ENCODE measurements at regions not wholly inside any gene's neighbourhood (a gene's known extent, or its start where the extent isn't known, plus 50 kb on each side); places are given as distances from the start of the nearest gene placed in this dataset.

DNA sequence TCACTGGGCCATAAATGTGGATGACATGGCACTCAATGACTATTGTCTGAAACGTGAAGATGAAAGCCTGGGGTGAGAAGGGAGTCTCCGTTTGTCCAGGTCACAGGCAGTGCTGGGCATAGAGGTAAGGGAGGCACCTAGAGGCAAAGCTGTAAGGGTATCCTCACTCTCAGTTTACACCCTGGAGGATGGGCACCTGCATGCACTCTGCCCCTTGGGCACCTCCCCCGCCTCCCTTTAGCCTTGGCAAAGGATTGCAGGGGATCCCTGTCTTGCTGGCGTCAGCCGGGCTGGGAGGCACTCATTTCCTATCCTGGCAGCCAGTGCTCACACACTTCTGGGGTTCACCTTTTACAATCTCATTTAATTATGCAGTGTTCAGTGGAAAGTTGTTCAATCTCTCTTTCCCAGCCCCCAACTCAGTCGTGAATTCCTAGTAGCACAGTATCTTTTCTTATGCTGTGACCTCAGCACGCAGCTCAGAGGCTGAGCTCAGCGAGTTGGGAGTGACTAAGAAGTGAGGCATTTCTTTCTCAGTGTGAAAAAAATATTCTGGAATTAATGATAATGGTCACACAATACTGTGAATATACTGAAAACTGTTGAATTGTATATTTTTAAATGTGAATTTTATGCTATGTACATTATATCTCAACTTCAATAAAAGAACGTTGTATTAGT is 866.6 kb downstream of the BRD1 start:
- TF ChIP-seq MYC (IDR thresholded peaks at IDR 0.05; ENCODE audit: low read depth, low read length), result no peak
- TF ChIP-seq, protein P1, sequence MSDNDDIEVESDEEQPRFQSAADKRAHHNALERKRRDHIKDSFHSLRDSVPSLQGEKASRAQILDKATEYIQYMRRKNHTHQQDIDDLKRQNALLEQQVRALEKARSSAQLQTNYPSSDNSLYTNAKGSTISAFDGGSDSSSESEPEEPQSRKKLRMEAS (IDR thresholded peaks at IDR 0.05; ENCODE audit: low read depth, low read length), result no peak
- TF ChIP-seq, protein P2, sequence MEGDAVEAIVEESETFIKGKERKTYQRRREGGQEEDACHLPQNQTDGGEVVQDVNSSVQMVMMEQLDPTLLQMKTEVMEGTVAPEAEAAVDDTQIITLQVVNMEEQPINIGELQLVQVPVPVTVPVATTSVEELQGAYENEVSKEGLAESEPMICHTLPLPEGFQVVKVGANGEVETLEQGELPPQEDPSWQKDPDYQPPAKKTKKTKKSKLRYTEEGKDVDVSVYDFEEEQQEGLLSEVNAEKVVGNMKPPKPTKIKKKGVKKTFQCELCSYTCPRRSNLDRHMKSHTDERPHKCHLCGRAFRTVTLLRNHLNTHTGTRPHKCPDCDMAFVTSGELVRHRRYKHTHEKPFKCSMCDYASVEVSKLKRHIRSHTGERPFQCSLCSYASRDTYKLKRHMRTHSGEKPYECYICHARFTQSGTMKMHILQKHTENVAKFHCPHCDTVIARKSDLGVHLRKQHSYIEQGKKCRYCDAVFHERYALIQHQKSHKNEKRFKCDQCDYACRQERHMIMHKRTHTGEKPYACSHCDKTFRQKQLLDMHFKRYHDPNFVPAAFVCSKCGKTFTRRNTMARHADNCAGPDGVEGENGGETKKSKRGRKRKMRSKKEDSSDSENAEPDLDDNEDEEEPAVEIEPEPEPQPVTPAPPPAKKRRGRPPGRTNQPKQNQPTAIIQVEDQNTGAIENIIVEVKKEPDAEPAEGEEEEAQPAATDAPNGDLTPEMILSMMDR (IDR thresholded peaks at IDR 0.05; ENCODE audit: low read depth, low read length), result no peak
- no peak for TF ChIP-seq POLR2A (IDR thresholded peaks at IDR 0.05; ENCODE audit: extremely low read depth, insufficient read length)
- no peak for DNase-seq (ENCODE audit: low read depth)
- H3K4me3 ChIP-seq (ENCODE audit: low read depth, low read length), result no peak overlapping the region

DNA sequence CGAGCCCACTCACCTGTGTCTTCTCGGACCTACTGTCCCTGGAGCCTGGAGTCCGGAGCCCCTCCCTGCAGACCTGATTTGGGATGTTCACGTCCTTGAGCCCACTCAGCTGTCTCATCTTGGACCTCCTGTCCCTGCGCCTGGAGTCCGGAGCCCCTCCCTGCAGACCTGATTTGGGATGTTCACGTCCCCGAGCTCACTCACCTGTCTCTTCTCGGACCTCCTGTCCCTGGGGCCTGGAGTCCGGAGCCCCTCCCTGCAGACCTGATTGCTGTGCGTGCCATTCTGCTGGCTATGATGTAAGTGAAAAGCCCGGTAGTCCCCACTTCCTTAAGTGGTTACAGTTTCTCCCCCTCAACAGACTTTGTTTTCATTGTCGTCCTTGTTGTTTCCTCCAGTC is 867.1 kb downstream of the BRD1 start:
- H3K4me3 ChIP-seq (ENCODE audit: low read depth, low read length), result no peak overlapping the region
- no peak for DNase-seq (ENCODE audit: low read depth)
- TF ChIP-seq, protein P1 (IDR thresholded peaks at IDR 0.05; ENCODE audit: low read depth, low read length), result no peak
- no peak for TF ChIP-seq POLR2A (IDR thresholded peaks at IDR 0.05; ENCODE audit: extremely low read depth, insufficient read length)
- TF ChIP-seq, protein P2 (IDR thresholded peaks at IDR 0.05; ENCODE audit: low read depth, low read length), result no peak
- no peak for TF ChIP-seq MYC (IDR thresholded peaks at IDR 0.05; ENCODE audit: low read depth, low read length)

DNA sequence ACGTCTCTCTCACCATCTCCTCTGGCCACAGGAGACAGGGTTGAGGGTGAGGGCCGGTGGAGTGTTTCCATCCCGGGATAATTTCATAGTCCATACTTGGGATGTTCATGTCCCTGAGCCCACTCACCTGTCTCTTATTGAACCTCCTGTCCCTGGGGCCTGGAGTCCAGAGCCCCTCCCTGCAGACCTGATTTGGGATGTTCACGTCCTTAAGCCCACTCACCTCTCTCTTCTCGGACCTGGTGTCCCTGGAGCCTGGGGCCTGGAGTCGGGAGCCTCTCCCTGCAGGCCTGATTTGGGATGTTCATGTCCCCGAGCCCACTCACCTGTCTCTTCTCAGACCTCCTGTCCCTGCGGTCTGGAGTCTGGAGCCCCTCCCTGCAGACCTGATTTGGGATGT is 868.2 kb downstream of the BRD1 start:
- TF ChIP-seq, protein P1 (IDR thresholded peaks at IDR 0.05; ENCODE audit: low read depth, low read length), result no peak
- TF ChIP-seq, protein P2 (IDR thresholded peaks at IDR 0.05; ENCODE audit: low read depth, low read length), result no peak
- TF ChIP-seq POLR2A (IDR thresholded peaks at IDR 0.05; ENCODE audit: extremely low read depth, insufficient read length) (no peak), MYC (IDR thresholded peaks at IDR 0.05; ENCODE audit: low read depth, low read length) (no peak)
- H3K4me3 ChIP-seq (ENCODE audit: low read depth, low read length), result no peak overlapping the region
- no peak for DNase-seq (ENCODE audit: low read depth)

DNA sequence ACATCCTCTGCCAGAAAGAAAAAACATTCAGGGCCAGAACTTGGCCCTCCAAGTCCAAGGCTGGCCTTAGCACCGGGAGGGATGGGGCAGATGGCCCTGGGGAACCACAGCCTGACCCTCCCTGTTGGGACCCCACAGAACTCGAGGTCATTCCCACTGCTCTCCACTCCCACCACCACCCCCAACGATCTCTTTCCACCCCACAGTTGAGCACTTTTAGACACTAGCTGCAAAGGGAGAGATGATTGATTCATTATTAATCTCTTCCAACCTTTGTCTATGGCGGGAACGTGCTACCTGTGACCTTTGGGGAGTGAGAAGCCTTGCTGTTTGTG is 869.7 kb downstream of the BRD1 start:
- TF ChIP-seq POLR2A (IDR thresholded peaks at IDR 0.05; ENCODE audit: extremely low read depth, insufficient read length) (no peak), MYC (IDR thresholded peaks at IDR 0.05; ENCODE audit: low read depth, low read length) (no peak)
- TF ChIP-seq, protein P2 (IDR thresholded peaks at IDR 0.05; ENCODE audit: low read depth, low read length), result no peak
- TF ChIP-seq, protein P1 (IDR thresholded peaks at IDR 0.05; ENCODE audit: low read depth, low read length), result no peak
- H3K4me3 ChIP-seq (ENCODE audit: low read depth, low read length), result no peak overlapping the region
- no peak for DNase-seq (ENCODE audit: low read depth)

DNA sequence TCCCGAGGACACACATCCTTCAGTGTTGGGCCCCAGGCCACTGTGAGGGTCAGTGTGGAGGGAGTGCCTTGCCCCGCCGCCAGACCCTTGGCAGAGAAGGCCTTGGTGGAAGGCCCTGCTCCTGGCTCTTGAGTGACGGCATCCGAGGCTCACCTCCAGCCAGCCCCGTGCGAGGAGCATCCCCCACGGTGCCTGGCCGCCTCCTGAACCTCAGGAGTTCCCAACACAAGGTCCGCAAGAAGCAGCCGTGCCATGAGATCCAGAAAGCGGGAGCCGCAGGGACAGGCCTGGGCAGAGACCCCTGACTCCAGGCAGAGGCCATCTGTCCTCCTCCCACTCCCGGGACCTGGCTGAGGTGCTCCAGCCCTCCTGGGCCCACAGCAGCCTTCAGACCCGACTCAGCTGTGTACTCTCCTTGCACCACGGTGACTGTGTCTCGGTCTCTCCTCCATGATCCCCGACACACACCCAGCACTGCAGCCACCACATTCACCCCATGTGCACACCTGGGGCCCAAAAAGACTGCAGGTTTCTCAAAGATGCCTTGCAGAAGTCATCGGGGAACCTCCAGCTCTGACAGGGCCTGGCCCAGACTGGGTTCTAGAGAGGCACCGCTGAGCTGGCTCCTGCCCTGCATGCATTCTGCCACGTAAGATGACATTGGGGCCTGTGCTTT is 870.2 kb downstream of the BRD1 start:
- no peak overlapping the region for H3K4me3 ChIP-seq (ENCODE audit: low read depth, low read length)
- DNase-seq (ENCODE audit: low read depth), result no peak
- TF ChIP-seq, protein P2 (IDR thresholded peaks at IDR 0.05; ENCODE audit: low read depth, low read length), result no peak
- TF ChIP-seq POLR2A (IDR thresholded peaks at IDR 0.05; ENCODE audit: extremely low read depth, insufficient read length) (no peak), MYC (IDR thresholded peaks at IDR 0.05; ENCODE audit: low read depth, low read length) (no peak)
- TF ChIP-seq, protein P1 (IDR thresholded peaks at IDR 0.05; ENCODE audit: low read depth, low read length), result no peak

All from NB4 (cell line).